ENCODE measurements at regions not wholly inside any gene's neighbourhood (a gene's known extent, or its start where the extent isn't known, plus 50 kb on each side); places are given as distances from the start of the nearest gene placed in this dataset.

DNA sequence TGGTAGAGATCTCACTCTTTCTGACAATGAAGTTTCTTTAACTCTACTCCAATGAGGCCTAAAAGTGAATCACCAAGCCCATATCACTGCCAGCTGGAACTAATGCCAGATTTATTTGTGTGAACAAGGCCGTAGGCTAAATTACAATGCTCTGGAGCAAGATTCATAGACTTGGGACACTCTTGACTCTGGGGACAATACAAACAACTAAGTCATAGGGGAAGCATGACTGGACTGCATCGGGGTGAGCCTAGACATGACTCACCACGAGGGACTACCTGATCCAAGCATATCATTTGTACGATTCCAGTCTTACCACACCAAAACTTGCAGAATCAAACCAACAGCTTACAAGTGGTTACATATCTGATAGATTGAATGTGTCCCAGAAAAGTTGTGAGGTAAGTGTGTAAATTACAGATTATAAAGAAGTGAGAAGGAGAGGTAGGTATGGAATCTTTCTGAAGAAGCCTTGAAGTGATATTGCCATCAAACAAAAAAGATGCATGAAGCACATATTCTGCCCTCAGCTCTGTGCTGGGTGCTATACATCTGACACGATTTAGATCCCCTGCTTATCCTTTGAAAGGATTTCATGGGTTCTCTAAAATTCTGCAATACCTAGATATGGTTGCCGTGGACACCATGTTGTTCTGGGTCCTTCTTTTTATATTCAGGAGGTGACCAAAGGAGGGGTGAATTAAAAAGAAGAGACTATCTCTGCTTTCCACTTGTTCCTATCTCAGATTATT lies 199.3 kb upstream of the PDE4D start (continued):
- TF ChIP-seq, protein P1, sequence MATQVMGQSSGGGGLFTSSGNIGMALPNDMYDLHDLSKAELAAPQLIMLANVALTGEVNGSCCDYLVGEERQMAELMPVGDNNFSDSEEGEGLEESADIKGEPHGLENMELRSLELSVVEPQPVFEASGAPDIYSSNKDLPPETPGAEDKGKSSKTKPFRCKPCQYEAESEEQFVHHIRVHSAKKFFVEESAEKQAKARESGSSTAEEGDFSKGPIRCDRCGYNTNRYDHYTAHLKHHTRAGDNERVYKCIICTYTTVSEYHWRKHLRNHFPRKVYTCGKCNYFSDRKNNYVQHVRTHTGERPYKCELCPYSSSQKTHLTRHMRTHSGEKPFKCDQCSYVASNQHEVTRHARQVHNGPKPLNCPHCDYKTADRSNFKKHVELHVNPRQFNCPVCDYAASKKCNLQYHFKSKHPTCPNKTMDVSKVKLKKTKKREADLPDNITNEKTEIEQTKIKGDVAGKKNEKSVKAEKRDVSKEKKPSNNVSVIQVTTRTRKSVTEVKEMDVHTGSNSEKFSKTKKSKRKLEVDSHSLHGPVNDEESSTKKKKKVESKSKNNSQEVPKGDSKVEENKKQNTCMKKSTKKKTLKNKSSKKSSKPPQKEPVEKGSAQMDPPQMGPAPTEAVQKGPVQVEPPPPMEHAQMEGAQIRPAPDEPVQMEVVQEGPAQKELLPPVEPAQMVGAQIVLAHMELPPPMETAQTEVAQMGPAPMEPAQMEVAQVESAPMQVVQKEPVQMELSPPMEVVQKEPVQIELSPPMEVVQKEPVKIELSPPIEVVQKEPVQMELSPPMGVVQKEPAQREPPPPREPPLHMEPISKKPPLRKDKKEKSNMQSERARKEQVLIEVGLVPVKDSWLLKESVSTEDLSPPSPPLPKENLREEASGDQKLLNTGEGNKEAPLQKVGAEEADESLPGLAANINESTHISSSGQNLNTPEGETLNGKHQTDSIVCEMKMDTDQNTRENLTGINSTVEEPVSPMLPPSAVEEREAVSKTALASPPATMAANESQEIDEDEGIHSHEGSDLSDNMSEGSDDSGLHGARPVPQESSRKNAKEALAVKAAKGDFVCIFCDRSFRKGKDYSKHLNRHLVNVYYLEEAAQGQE (IDR thresholded peaks at IDR 0.05; ENCODE audit: low read depth, low read length), result no peak
- TF ChIP-seq, protein P2, sequence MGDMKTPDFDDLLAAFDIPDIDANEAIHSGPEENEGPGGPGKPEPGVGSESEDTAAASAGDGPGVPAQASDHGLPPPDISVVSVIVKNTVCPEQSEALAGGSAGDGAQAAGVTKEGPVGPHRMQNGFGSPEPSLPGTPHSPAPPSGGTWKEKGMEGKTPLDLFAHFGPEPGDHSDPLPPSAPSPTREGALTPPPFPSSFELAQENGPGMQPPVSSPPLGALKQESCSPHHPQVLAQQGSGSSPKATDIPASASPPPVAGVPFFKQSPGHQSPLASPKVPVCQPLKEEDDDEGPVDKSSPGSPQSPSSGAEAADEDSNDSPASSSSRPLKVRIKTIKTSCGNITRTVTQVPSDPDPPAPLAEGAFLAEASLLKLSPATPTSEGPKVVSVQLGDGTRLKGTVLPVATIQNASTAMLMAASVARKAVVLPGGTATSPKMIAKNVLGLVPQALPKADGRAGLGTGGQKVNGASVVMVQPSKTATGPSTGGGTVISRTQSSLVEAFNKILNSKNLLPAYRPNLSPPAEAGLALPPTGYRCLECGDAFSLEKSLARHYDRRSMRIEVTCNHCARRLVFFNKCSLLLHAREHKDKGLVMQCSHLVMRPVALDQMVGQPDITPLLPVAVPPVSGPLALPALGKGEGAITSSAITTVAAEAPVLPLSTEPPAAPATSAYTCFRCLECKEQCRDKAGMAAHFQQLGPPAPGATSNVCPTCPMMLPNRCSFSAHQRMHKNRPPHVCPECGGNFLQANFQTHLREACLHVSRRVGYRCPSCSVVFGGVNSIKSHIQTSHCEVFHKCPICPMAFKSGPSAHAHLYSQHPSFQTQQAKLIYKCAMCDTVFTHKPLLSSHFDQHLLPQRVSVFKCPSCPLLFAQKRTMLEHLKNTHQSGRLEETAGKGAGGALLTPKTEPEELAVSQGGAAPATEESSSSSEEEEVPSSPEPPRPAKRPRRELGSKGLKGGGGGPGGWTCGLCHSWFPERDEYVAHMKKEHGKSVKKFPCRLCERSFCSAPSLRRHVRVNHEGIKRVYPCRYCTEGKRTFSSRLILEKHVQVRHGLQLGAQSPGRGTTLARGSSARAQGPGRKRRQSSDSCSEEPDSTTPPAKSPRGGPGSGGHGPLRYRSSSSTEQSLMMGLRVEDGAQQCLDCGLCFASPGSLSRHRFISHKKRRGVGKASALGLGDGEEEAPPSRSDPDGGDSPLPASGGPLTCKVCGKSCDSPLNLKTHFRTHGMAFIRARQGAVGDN (IDR thresholded peaks at IDR 0.05), result no peak

DNA sequence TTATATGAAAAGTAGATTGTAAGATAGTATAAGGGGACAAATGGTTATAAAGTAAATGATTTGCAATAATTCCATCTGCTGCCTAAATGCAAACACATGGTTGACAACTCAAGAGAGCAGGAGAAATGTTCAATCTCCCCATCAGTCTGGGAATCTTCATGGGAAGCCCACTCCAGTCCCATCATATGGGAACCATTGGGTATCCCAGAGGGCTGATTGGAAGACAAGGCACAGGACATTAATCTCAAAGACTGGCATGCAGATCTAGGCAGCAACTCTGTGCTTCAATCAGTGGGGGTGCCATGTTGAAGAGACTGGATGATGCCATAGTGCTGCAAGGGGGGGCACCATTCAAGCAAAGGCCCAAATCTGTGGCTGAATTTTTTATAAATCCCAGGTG lies 193.1 kb upstream of the PDE4D start:
- BruUV-seq (replicated peaks), result no TSS peak
- TF ChIP-seq ZNF217 (IDR thresholded peaks at IDR 0.05), result no peak
- TF ChIP-seq SMC3 (IDR thresholded peaks at IDR 0.05; ENCODE audit: borderline replicate concordance, low read length), result no peak
- TF ChIP-seq EP300 (IDR thresholded peaks at IDR 0.05; ENCODE audit: borderline replicate concordance in 1 of 2, control insufficient read depth in 1 of 2, low read depth in 2 of 2, low read length in 2 of 2), result no peak
- TF ChIP-seq PAX5 (IDR thresholded peaks at IDR 0.05; ENCODE audit: borderline replicate concordance, low read depth, low read length), result no peak
- TF ChIP-seq, protein P3, sequence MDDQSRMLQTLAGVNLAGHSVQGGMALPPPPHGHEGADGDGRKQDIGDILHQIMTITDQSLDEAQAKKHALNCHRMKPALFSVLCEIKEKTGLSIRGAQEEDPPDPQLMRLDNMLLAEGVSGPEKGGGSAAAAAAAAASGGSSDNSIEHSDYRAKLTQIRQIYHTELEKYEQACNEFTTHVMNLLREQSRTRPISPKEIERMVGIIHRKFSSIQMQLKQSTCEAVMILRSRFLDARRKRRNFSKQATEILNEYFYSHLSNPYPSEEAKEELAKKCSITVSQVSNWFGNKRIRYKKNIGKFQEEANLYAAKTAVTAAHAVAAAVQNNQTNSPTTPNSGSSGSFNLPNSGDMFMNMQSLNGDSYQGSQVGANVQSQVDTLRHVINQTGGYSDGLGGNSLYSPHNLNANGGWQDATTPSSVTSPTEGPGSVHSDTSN (IDR thresholded peaks at IDR 0.05; ENCODE audit: insufficient replicate concordance, low read depth, low read length), result no peak
- TF ChIP-seq SREBF1 (IDR thresholded peaks at IDR 0.05; ENCODE audit: low read length), result no peak
- no peak for TF ChIP-seq FOS (IDR thresholded peaks at IDR 0.05; ENCODE audit: borderline replicate concordance, extremely low read depth, insufficient read length)
- no peak for TF ChIP-seq POLR2AphosphoS5 (IDR thresholded peaks at IDR 0.05; ENCODE audit: low read length)
- no peak for FAIRE-seq
- no peak for ATAC-seq
- H4K20me1 ChIP-seq (ENCODE audit: control insufficient read depth, insufficient read depth), result no peaks in the 10 kb centered on the region
- H3K4me3 ChIP-seq, result no peak overlapping the region
- SMC1A ChIA-PET (ENCODE audit: uncharacterized antibody, unreplicated experiment), result interaction anchor here (1.5 kb wide), 1 partner anchor 378 kb away, joined by 3 read pairs; no protein-coding TSS in a partner anchor
- no peak overlapping the region for H3K27ac ChIP-seq (ENCODE audit: control insufficient read depth, insufficient read depth)
- no peaks in the 10 kb centered on the region for H3K9me3 ChIP-seq (replicated peaks; ENCODE audit: control insufficient read depth, insufficient read depth, low read length)
- H3K79me2 ChIP-seq (ENCODE audit: control insufficient read depth, insufficient read depth, low read length), result no peaks in the 10 kb centered on the region
- intact Hi-C loops (cut with micrococcal nuclease; ENCODE audit: unreplicated experiment) (no loop called here), in situ Hi-C loops (cut with MboI) (no loop called here)
- no peaks in the 10 kb centered on the region for H3K27me3 ChIP-seq (replicated peaks in 1 of 2; ENCODE audit: control insufficient read depth in 2 of 2, insufficient read depth in 2 of 2, low read length in 1 of 2)
- no peak overlapping the region for H3K4me2 ChIP-seq (ENCODE audit: control insufficient read depth, insufficient read depth)
- H3K36me3 ChIP-seq (ENCODE audit: control insufficient read depth in 2 of 2, insufficient read depth in 2 of 2, low read length in 1 of 2), result no peaks in the 10 kb centered on the region
- CTCF ChIA-PET, result no interaction called here
- RAD21 ChIA-PET (ENCODE audit: unreplicated experiment), result no interaction called here
- no peak overlapping the region for H3K9ac ChIP-seq (ENCODE audit: control insufficient read depth, insufficient read depth, low read length)
- no peaks in the 10 kb centered on the region for H3K4me1 ChIP-seq (ENCODE audit: control insufficient read depth, insufficient read depth, low read length)
- POLR2A ChIA-PET, result no interaction called here
- no peak overlapping the region for H2AFZ ChIP-seq (ENCODE audit: control insufficient read depth, low read depth, low read length)
- DNase-seq (ENCODE audit: low read depth, low spot score), result no peak
